Upper lobe of left lung (tissue), 4 donors: ENCODE measurements at regions not wholly inside any gene's neighbourhood (a gene's known extent, or its start where the extent isn't known, plus 50 kb on each side); places are given as distances from the start of the nearest gene placed in this dataset.

Source experiments
- POLR2A ChIP-seq, 4 donors: fragments of 450-650 bp; IDR thresholded peaks; one replicate each; pipeline ENCODE4 v1.5.1; 2016 to 2017; ENCODE audit warnings: antibody characterized with exemption in 4 of 4, mild to moderate bottlenecking in 2 of 4
- TF ChIP-seq, protein P1 (sequence below), 6 experiments: fragments of 450-650 bp in 4 of 6; fragments of 200-600 bp in 2 of 6; sonication (generic) in 2 of 6; IDR thresholded peaks; one replicate each; pipeline ENCODE4 v1.5.1; 2016 to 2019; ENCODE audit warnings: antibody characterized with exemption in 6 of 6

GRCh38 chr12:127148318-127148717 lies 1118.7 kb upstream of the TMEM132C start:
- TF ChIP-seq POLR2A (IDR thresholded peaks at IDR 0.05), result no peak
- TF ChIP-seq, protein P1, sequence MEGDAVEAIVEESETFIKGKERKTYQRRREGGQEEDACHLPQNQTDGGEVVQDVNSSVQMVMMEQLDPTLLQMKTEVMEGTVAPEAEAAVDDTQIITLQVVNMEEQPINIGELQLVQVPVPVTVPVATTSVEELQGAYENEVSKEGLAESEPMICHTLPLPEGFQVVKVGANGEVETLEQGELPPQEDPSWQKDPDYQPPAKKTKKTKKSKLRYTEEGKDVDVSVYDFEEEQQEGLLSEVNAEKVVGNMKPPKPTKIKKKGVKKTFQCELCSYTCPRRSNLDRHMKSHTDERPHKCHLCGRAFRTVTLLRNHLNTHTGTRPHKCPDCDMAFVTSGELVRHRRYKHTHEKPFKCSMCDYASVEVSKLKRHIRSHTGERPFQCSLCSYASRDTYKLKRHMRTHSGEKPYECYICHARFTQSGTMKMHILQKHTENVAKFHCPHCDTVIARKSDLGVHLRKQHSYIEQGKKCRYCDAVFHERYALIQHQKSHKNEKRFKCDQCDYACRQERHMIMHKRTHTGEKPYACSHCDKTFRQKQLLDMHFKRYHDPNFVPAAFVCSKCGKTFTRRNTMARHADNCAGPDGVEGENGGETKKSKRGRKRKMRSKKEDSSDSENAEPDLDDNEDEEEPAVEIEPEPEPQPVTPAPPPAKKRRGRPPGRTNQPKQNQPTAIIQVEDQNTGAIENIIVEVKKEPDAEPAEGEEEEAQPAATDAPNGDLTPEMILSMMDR (IDR thresholded peaks at IDR 0.05), result no peak
